Activated T-cell treated with anti-CD3 and anti-CD28 coated beads, Interleukin-2, amount 50 U/mL, for 72 hours (primary cell): ENCODE measurements at regions not wholly inside any gene's neighbourhood (a gene's known extent, or its start where the extent isn't known, plus 50 kb on each side); places are given as distances from the start of the nearest gene placed in this dataset.

Experiments
- ATAC-seq, 2 donors: fragments of 150-1000 bp; cut with Tn5 transposase; replicated peaks in 1 of 2; 2 replicates each; pipeline ENCODE4 v1.10.0; 2021; ENCODE audit warnings: moderate library complexity in 2 of 2, mild to moderate bottlenecking in 1 of 2
- DNase-seq, 2 donors: peaks; one replicate each; pipeline ENCODE4 v3.0.0; 2021 to 2022; ENCODE audit warnings: mixed read lengths in 1 of 2
- H3K27ac Mint-ChIP-seq: one replicate; pipeline ENCODE4 v1.8.0; 2022; ENCODE audit warnings: mild to moderate bottlenecking, moderate library complexity, mixed read lengths
- H3K27me3 Mint-ChIP-seq: one replicate; pipeline ENCODE4 v1.8.0; 2022; ENCODE audit warnings: low read depth, mixed read lengths
- H3K36me3 Mint-ChIP-seq, 2 donors: one replicate each; pipeline ENCODE4 v1.8.0; 2022; ENCODE audit warnings: mixed read lengths in 2 of 2, mild to moderate bottlenecking in 1 of 2; ENCODE audit not compliant: insufficient read depth in 2 of 2
- H3K4me1 Mint-ChIP-seq: one replicate; pipeline ENCODE4 v1.8.0; 2022; ENCODE audit warnings: low read depth, mixed read lengths
- H3K4me3 Mint-ChIP-seq, 2 donors: one replicate each; pipeline ENCODE4 v1.8.0; 2022; ENCODE audit warnings: mild to moderate bottlenecking in 2 of 2, mixed read lengths in 2 of 2, moderate library complexity in 2 of 2
- H3K9me3 Mint-ChIP-seq, 2 donors: one replicate each; pipeline ENCODE4 v1.8.0; 2022; ENCODE audit warnings: mixed read lengths in 2 of 2

- no peaks in the 10 kb centered on the region for H3K36me3 Mint-ChIP-seq
- H3K9me3 Mint-ChIP-seq = peaks cover 0 to 5% of the 10 kb centered on the region in 2 donors
- no peak for ATAC-seq
- H3K27ac Mint-ChIP-seq = no peak overlapping the region
- H3K4me3 Mint-ChIP-seq = no peak overlapping the region
- no peaks in the 10 kb centered on the region for H3K4me1 Mint-ChIP-seq
- H3K27me3 Mint-ChIP-seq = no peaks in the 10 kb centered on the region
- DNase-seq = no peak
These were observed 378.7 kb upstream of the ZFHX3 start for GRCh38 chr16:73426433-73427160.

GRCh38 chr16:73420676-73421075 is 372.7 kb upstream of the ZFHX3 start:
- no peak for DNase-seq

GRCh38 chr16:73420244-73420643 is 372.3 kb upstream of the ZFHX3 start:
- H3K4me3 Mint-ChIP-seq = no peak overlapping the region
- H3K9me3 Mint-ChIP-seq = peaks cover 0 to 2% of the 10 kb centered on the region in 2 donors
- H3K4me1 Mint-ChIP-seq = no peaks in the 10 kb centered on the region
- DNase-seq (no peak), ATAC-seq (no peak)
- no peaks in the 10 kb centered on the region for H3K36me3 Mint-ChIP-seq
- no peak overlapping the region for H3K27ac Mint-ChIP-seq
- H3K27me3 Mint-ChIP-seq = no peaks in the 10 kb centered on the region

More at GRCh38 chr16:73420676-73421075, 372.7 kb upstream of the ZFHX3 start:
- H3K27ac Mint-ChIP-seq = no peak overlapping the region
- no peaks in the 10 kb centered on the region for H3K27me3 Mint-ChIP-seq
- no peak overlapping the region for H3K4me3 Mint-ChIP-seq
- no peak for ATAC-seq
- peaks cover 0 to 2% of the 10 kb centered on the region in 2 donors for H3K9me3 Mint-ChIP-seq
- H3K4me1 Mint-ChIP-seq = no peaks in the 10 kb centered on the region
- H3K36me3 Mint-ChIP-seq = no peaks in the 10 kb centered on the region

GRCh38 chr16:73418691-73419090 is 370.8 kb upstream of the ZFHX3 start:
- H3K4me1 Mint-ChIP-seq = no peaks in the 10 kb centered on the region
- H3K4me3 Mint-ChIP-seq = no peak overlapping the region
- ATAC-seq (no peak), DNase-seq (no peak)
- no peaks in the 10 kb centered on the region for H3K27me3 Mint-ChIP-seq
- H3K9me3 Mint-ChIP-seq = peaks cover 0 to 2% of the 10 kb centered on the region in 2 donors
- no peak overlapping the region for H3K27ac Mint-ChIP-seq
- H3K36me3 Mint-ChIP-seq = no peaks in the 10 kb centered on the region

GRCh38 chr16:73418051-73418450 is 370.1 kb upstream of the ZFHX3 start:
- Mint-ChIP-seq H3K27ac (no peak overlapping the region), H3K4me1 (no peaks in the 10 kb centered on the region), H3K27me3 (no peaks in the 10 kb centered on the region), H3K4me3 (no peak overlapping the region), H3K36me3 (no peaks in the 10 kb centered on the region), H3K9me3 (peaks cover 0 to 2% of the 10 kb centered on the region in 2 donors)
- DNase-seq (no peak), ATAC-seq (no peak)

- Mint-ChIP-seq H3K4me1 (no peaks in the 10 kb centered on the region), H3K36me3 (no peaks in the 10 kb centered on the region), H3K27me3 (no peaks in the 10 kb centered on the region), H3K27ac (no peak overlapping the region), H3K4me3 (no peak overlapping the region), H3K9me3 (peaks cover 0 to 2% of the 10 kb centered on the region in 2 donors)
- no peak for ATAC-seq
- DNase-seq = no peak
These were observed 367.4 kb upstream of the ZFHX3 start for GRCh38 chr16:73415286-73415685.

GRCh38 chr16:73414638-73415037 is 366.7 kb upstream of the ZFHX3 start:
- H3K27ac Mint-ChIP-seq = no peak overlapping the region
- peaks cover 1 to 3% of the 10 kb centered on the region in 2 donors for H3K9me3 Mint-ChIP-seq
- H3K4me3 Mint-ChIP-seq = no peak overlapping the region
- no peaks in the 10 kb centered on the region for H3K36me3 Mint-ChIP-seq
- DNase-seq (no peak), ATAC-seq (no peak)
- H3K4me1 Mint-ChIP-seq = no peaks in the 10 kb centered on the region
- no peaks in the 10 kb centered on the region for H3K27me3 Mint-ChIP-seq

GRCh38 chr16:73413830-73414190 is 365.9 kb upstream of the ZFHX3 start:
- no peak for DNase-seq
- ATAC-seq = no peak
- Mint-ChIP-seq H3K9me3 (peaks cover 3% of the 10 kb centered on the region in 2 donors), H3K27ac (no peak overlapping the region), H3K4me3 (no peak overlapping the region), H3K36me3 (no peaks in the 10 kb centered on the region), H3K27me3 (no peaks in the 10 kb centered on the region), H3K4me1 (no peaks in the 10 kb centered on the region)

GRCh38 chr16:73413091-73413829 is 365.3 kb upstream of the ZFHX3 start:
- H3K4me1 Mint-ChIP-seq = no peaks in the 10 kb centered on the region
- H3K27me3 Mint-ChIP-seq = no peaks in the 10 kb centered on the region
- H3K4me3 Mint-ChIP-seq = no peak overlapping the region
- no peak for DNase-seq
- ATAC-seq = no peak
- no peak overlapping the region for H3K27ac Mint-ChIP-seq
- H3K9me3 Mint-ChIP-seq = peaks cover 3% of the 10 kb centered on the region in 2 donors
- H3K36me3 Mint-ChIP-seq = no peaks in the 10 kb centered on the region

- Mint-ChIP-seq H3K27ac (no peak overlapping the region), H3K36me3 (no peaks in the 10 kb centered on the region), H3K4me1 (no peaks in the 10 kb centered on the region), H3K27me3 (no peaks in the 10 kb centered on the region), H3K9me3 (peaks cover 3% of the 10 kb centered on the region in 2 donors), H3K4me3 (no peak overlapping the region)
- ATAC-seq (no peak), DNase-seq (no peak)
These were observed 364.5 kb upstream of the ZFHX3 start for GRCh38 chr16:73412416-73412815.

GRCh38 chr16:73408716-73409115 is 360.8 kb upstream of the ZFHX3 start:
- Mint-ChIP-seq H3K36me3 (no peaks in the 10 kb centered on the region), H3K4me3 (no peak overlapping the region), H3K27ac (no peak overlapping the region), H3K4me1 (no peaks in the 10 kb centered on the region), H3K27me3 (no peaks in the 10 kb centered on the region), H3K9me3 (peaks cover 2 to 3% of the 10 kb centered on the region in 2 donors)
- no peak for DNase-seq
- no peak for ATAC-seq

- Mint-ChIP-seq H3K4me3 (no peak overlapping the region), H3K9me3 (peaks cover 2 to 3% of the 10 kb centered on the region in 2 donors), H3K4me1 (no peaks in the 10 kb centered on the region), H3K27ac (no peak overlapping the region), H3K36me3 (no peaks in the 10 kb centered on the region), H3K27me3 (no peaks in the 10 kb centered on the region)
- ATAC-seq = no peak
- DNase-seq = no peak
These were observed 360.4 kb upstream of the ZFHX3 start for GRCh38 chr16:73408311-73408710.

GRCh38 chr16:73405851-73406250 is 357.9 kb upstream of the ZFHX3 start:
- Mint-ChIP-seq H3K4me3 (no peak overlapping the region), H3K9me3 (peaks cover 2 to 3% of the 10 kb centered on the region in 2 donors), H3K27me3 (no peaks in the 10 kb centered on the region), H3K36me3 (no peaks in the 10 kb centered on the region), H3K4me1 (no peaks in the 10 kb centered on the region), H3K27ac (no peak overlapping the region)
- no peak for DNase-seq
- ATAC-seq = no peak
